A549 (cell line): ENCODE measurements at regions not wholly inside any gene's neighbourhood (a gene's known extent, or its start where the extent isn't known, plus 50 kb on each side); places are given as distances from the start of the nearest gene placed in this dataset.

Experiments
- ATAC-seq, 2 experiments: fragments of 200-7000 bp in 1 of 2; fragments of >200 bp in 1 of 2; cut with Nextera tagmentation in 1 of 2; cut with Tn5 transposase in 1 of 2; 3 replicates each; pipeline versions ENCODE4 v1.8.0 to v1.9.1; 2018 to 2020; ENCODE audit warnings: mild to moderate bottlenecking in 1 of 2, moderate library complexity in 1 of 2
- CTCF ChIA-PET: fragments of 300-600 bp; sonication (Branson Sonifier 250); formaldehyde crosslinking; extraction: SDS; loops from one replicate; lab custom pipeline; 2021; ENCODE audit warnings: antibody characterized with exemption, inconsistent platforms; lab: Yijun Ruan, JAX
- POLR2A ChIA-PET: fragments of 350-600 bp; formaldehyde crosslinking; extraction: SDS; loops from one replicate; lab custom pipeline; 2021; ENCODE audit warnings: antibody characterized with exemption, inconsistent platforms; lab: Yijun Ruan, JAX
- DNase-seq, 2 experiments: peaks; one replicate each; pipeline versions ENCODE4 v3.0.0 to v3.0.0-alpha.2; 2011 to 2016; ENCODE audit warnings: low read depth in 1 of 2, low spot score in 1 of 2
- FAIRE-seq: peaks from 2 replicates; lab custom pipeline; 2011; peaks lifted over from hg19 to GRCh38; lab: Jason Lieb, UNC
- H3K27ac ChIP-seq, 2 experiments: fragments of >200 bp; sonication (Bioruptor Twin); formaldehyde crosslinking; 3 replicates each; pipeline ENCODE4 v1.5.1; 2016 to 2017
- H3K4me1 ChIP-seq: fragments of >200 bp; sonication (Bioruptor Twin); formaldehyde crosslinking; 3 replicates; pipeline ENCODE4 v1.6.1; 2016
- H3K4me2 ChIP-seq: fragments of >200 bp; sonication (Bioruptor Twin); formaldehyde crosslinking; 3 replicates; pipeline ENCODE4 v1.6.1; 2016
- H3K4me3 ChIP-seq: fragments of >200 bp; sonication (Bioruptor Twin); formaldehyde crosslinking; 3 replicates; pipeline ENCODE4 v1.5.1; 2016
- H3K9me3 ChIP-seq: fragments of >200 bp; sonication (Bioruptor Twin); formaldehyde crosslinking; 3 replicates; pipeline ENCODE4 v1.6.1; 2016
- BHLHE40 ChIP-seq: IDR thresholded peaks from 2 replicates; pipeline ENCODE4 v1.6.1; 2012; ENCODE audit warnings: low read depth, low read length, inconsistent platforms
- CBX2 ChIP-seq: fragments of 200-600 bp; sonication (generic); IDR thresholded peaks from 2 replicates; pipeline ENCODE4 v1.6.1; 2016; ENCODE audit warnings: low read depth, mild to moderate bottlenecking, borderline replicate concordance
- CHD4 ChIP-seq: fragments of 200-600 bp; sonication (generic); IDR thresholded peaks from 2 replicates; pipeline ENCODE4 v1.6.1; 2016; ENCODE audit warnings: antibody characterized with exemption, mild to moderate bottlenecking, borderline replicate concordance
- CTCF ChIP-seq: fragments of >200 bp; sonication (Bioruptor Twin); formaldehyde crosslinking; IDR thresholded peaks from 3 replicates; pipeline ENCODE4 v1.5.1; 2016
- EHF ChIP-seq: fragments of 250-450 bp; sonication (Bioruptor Pico); IDR thresholded peaks from 2 replicates; pipeline ENCODE4 v1.5.0; 2020; ENCODE audit warnings: mild to moderate bottlenecking
- ELK1 ChIP-seq: fragments of 150-350 bp; IDR thresholded peaks from 2 replicates; pipeline ENCODE4 v1.6.1; 2014; ENCODE audit warnings: low read depth, mild to moderate bottlenecking, low read length
- EP300 ChIP-seq, 2 experiments: fragments of >200 bp; sonication (Bioruptor Twin); formaldehyde crosslinking; IDR thresholded peaks; 2 replicates in 1 of 2; 3 replicates in 1 of 2; pipeline ENCODE4 v1.6.1; 2016 to 2017
- ESRRA ChIP-seq: fragments of 150-350 bp; IDR thresholded peaks from 2 replicates; pipeline ENCODE4 v1.6.1; 2014; ENCODE audit warnings: mild to moderate bottlenecking, low read length, borderline replicate concordance
- FOSB ChIP-seq: fragments of 250-450 bp; sonication (Bioruptor Pico); IDR thresholded peaks from 2 replicates; pipeline ENCODE4 v1.5.0; 2020; ENCODE audit warnings: mild to moderate bottlenecking, moderate library complexity
- FOSL2 ChIP-seq, 2 experiments: fragments of 450-650 bp in 1 of 2; fragments of >200 bp in 1 of 2; sonication (Bioruptor Twin) in 1 of 2; formaldehyde crosslinking; IDR thresholded peaks; 2 replicates each; pipeline versions ENCODE4 v1.5.0 to v1.6.1; 2016 to 2020; ENCODE audit warnings: mild to moderate bottlenecking in 1 of 2, moderate library complexity in 1 of 2
- GATA3 ChIP-seq: IDR thresholded peaks from 2 replicates; pipeline ENCODE4 v1.6.1; 2012; ENCODE audit warnings: borderline replicate concordance
- HDAC2 ChIP-seq: fragments of 200-600 bp; sonication (generic); IDR thresholded peaks from 2 replicates; pipeline ENCODE4 v1.6.1; 2016
- HOXA7 ChIP-seq: fragments of 250-450 bp; sonication (Bioruptor Pico); IDR thresholded peaks from 2 replicates; pipeline ENCODE4 v1.5.0; 2020; ENCODE audit warnings: mild to moderate bottlenecking, moderate library complexity
- HOXB13 ChIP-seq: fragments of 250-450 bp; sonication (Bioruptor Pico); IDR thresholded peaks from 2 replicates; pipeline ENCODE4 v1.5.0; 2020; ENCODE audit warnings: low read depth, mild to moderate bottlenecking, moderate library complexity
- HOXB5 ChIP-seq: fragments of 250-450 bp; sonication (Bioruptor Pico); IDR thresholded peaks from 2 replicates; pipeline ENCODE4 v1.5.0; 2020; ENCODE audit warnings: mild to moderate bottlenecking, moderate library complexity
- JUN ChIP-seq, 2 experiments: fragments of >200 bp; sonication (Bioruptor Twin); formaldehyde crosslinking; IDR thresholded peaks; 2 replicates in 1 of 2; 3 replicates in 1 of 2; pipeline ENCODE4 v1.6.1; 2016 to 2017
- KDM5A ChIP-seq: fragments of 200-600 bp; sonication (generic); IDR thresholded peaks from 2 replicates; pipeline ENCODE4 v1.6.1; 2016; ENCODE audit warnings: antibody characterized with exemption, mild to moderate bottlenecking
- MYC ChIP-seq: IDR thresholded peaks from 2 replicates; pipeline ENCODE4 v1.6.1; 2012; ENCODE audit warnings: mild to moderate bottlenecking, inconsistent platforms, low read length, improper control_type of control experiment, borderline replicate concordance
- NFE2L2 ChIP-seq: fragments of 150-350 bp; conservative IDR thresholded peaks from 2 replicates; pipeline ENCODE4 v1.6.1; 2014; ENCODE audit warnings: low read length
- NR3C1 ChIP-seq: fragments of >200 bp; sonication (Bioruptor Twin); formaldehyde crosslinking; IDR thresholded peaks from 3 replicates; pipeline ENCODE4 v1.6.1; 2017
- POLR2A ChIP-seq: IDR thresholded peaks from 2 replicates; pipeline ENCODE4 v1.6.1; 2012; ENCODE audit warnings: mild to moderate bottlenecking, low read length
- POLR2AphosphoS2 ChIP-seq: conservative IDR thresholded peaks from 2 replicates; pipeline ENCODE4 v1.6.1; 2012; ENCODE audit warnings: low read length, improper control_type of control experiment, inconsistent platforms
- RAD21 ChIP-seq, 2 experiments: fragments of >200 bp in 1 of 2; sonication (Bioruptor Twin) in 1 of 2; formaldehyde crosslinking in 1 of 2; IDR thresholded peaks in 1 of 2; conservative IDR thresholded peaks in 1 of 2; 2 replicates in 1 of 2; 3 replicates in 1 of 2; pipeline ENCODE4 v1.6.1; 2012 to 2018; ENCODE audit warnings: inconsistent platforms in 1 of 2
- RARB ChIP-seq: fragments of 250-450 bp; sonication (Bioruptor Pico); IDR thresholded peaks from 2 replicates; pipeline ENCODE4 v1.8.0; 2021; ENCODE audit warnings: mild to moderate bottlenecking, moderate library complexity
- RNF2 ChIP-seq: fragments of 200-600 bp; sonication (generic); IDR thresholded peaks from 2 replicates; pipeline ENCODE4 v1.6.1; 2016; ENCODE audit warnings: low read depth, mild to moderate bottlenecking, antibody characterized with exemption, moderate library complexity, borderline replicate concordance
- SREBF2 ChIP-seq: fragments of 450-650 bp; IDR thresholded peaks from 2 replicates; pipeline ENCODE4 v1.6.1; 2014; ENCODE audit warnings: mild to moderate bottlenecking, moderate library complexity
- TP53 ChIP-seq: fragments of 250-450 bp; sonication (Bioruptor Pico); IDR thresholded peaks from 2 replicates; pipeline ENCODE4 v1.5.0; 2021; ENCODE audit warnings: mild to moderate bottlenecking, moderate library complexity
- ZC3H11A ChIP-seq: fragments of 450-650 bp; IDR thresholded peaks from 2 replicates; pipeline ENCODE4 v1.6.1; 2014; ENCODE audit warnings: antibody characterized with exemption, mild to moderate bottlenecking
- ZNF302 ChIP-seq: fragments of 250-450 bp; sonication (Bioruptor Pico); IDR thresholded peaks from 2 replicates; pipeline ENCODE4 v1.9.0; 2021; ENCODE audit warnings: inconsistent platforms, mild to moderate bottlenecking, moderate library complexity
- ZSCAN20 ChIP-seq: fragments of 250-450 bp; sonication (Bioruptor Pico); IDR thresholded peaks from 2 replicates; pipeline ENCODE4 v1.8.0; 2022; ENCODE audit warnings: mild to moderate bottlenecking, moderate library complexity
- WGBS: methylation state at CpG from one replicate; pipeline ENCODE4 v1.1.6; 2017; ENCODE audit errors: missing lambda C conversion rate; 5-methylcytosine and 5-hydroxymethylcytosine counted together
- TF ChIP-seq, protein P1 (sequence below): fragments of >200 bp; sonication (Bioruptor Twin); formaldehyde crosslinking; IDR thresholded peaks from 2 replicates; pipeline ENCODE4 v1.6.1; 2016
- TF ChIP-seq, protein P2 (sequence below): IDR thresholded peaks from 2 replicates; pipeline ENCODE4 v1.6.1; 2012; ENCODE audit warnings: low read depth, borderline replicate concordance
- TF ChIP-seq, protein P3 (sequence below): IDR thresholded peaks from 2 replicates; pipeline ENCODE4 v1.6.1; 2012
- TF ChIP-seq, protein P4 (sequence below): fragments of 250-450 bp; sonication (Bioruptor Pico); IDR thresholded peaks from 2 replicates; pipeline ENCODE4 v1.5.0; 2021; ENCODE audit warnings: mild to moderate bottlenecking, moderate library complexity, borderline replicate concordance

DNA sequence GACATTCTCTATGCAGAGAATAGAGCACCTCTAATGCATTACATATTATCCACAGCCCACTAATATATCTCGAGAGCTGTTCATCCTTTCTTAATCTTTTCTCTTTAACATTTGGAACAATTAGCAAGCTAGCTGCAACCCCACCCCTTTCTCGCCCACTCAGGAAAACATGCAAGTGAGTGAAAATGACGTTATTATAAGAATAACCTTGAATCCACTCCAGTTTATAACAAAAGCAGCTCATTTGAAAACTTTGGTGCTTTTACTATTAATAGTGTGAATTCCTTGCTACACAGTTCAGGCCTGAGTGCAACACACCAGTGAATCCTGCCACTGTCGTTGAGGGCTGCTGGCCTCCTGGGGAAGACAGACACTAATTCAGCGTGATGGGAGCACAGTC, 63.3 kb upstream of the BMAL1 start:
- Histone ChIP-seq H3K4me3 (no peak overlapping the region), H3K4me2 (peak overlapping the region; percentile 78), H3K4me1 (peaks cover 39% of the 10 kb centered on the region), H3K27ac (peak overlapping the region; percentile 89 to 91), H3K9me3 (no peaks in the 10 kb centered on the region)
- ChIA-PET POLR2A (no interaction called here), CTCF (interaction anchor here (1.0 to 14.1 kb wide), 12 partner anchors 9 to 883 kb away, joined by 3 to 320 read pairs (median 7); no protein-coding TSS in a partner anchor)
- no peak for FAIRE-seq
- TF ChIP-seq POLR2AphosphoS2, result no peak
- TF ChIP-seq TP53 (CRISPR knock-in tag), result no peak
- TF ChIP-seq ELK1, result no peak
- TF ChIP-seq NR3C1, result no peak
- no peak for TF ChIP-seq SREBF2
- TF ChIP-seq HOXB13, result no peak
- TF ChIP-seq, protein P1, sequence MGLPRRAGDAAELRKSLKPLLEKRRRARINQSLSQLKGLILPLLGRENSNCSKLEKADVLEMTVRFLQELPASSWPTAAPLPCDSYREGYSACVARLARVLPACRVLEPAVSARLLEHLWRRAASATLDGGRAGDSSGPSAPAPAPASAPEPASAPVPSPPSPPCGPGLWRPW, result no peak
- no peak for TF ChIP-seq POLR2A
- no peak for TF ChIP-seq GATA3
- TF ChIP-seq EP300 (IDR thresholded peaks at IDR 0.05), result no peak
- no peak for TF ChIP-seq EHF (CRISPR knock-in tag)
- TF ChIP-seq FOSL2 (IDR thresholded peaks at IDR 0.05), result no peak
- TF ChIP-seq FOSL2 (CRISPR knock-in tag; IDR thresholded peaks at IDR 0.05), result no peak
- no peak for TF ChIP-seq FOSB (CRISPR knock-in tag)
- no peak for TF ChIP-seq RARB
- TF ChIP-seq HDAC2, result no peak
- 93% methylated on average over 5 of the region's 5 CpGs for WGBS
- no peak for DNase-seq
- ATAC-seq, result no peak

GRCh38 chr11:13215149-13215548, 62.4 kb upstream of the BMAL1 start:
- ChIA-PET CTCF (interaction anchor here (1.0 to 14.1 kb wide), 11 partner anchors 10 to 251 kb away, joined by 3 to 320 read pairs (median 10); no protein-coding TSS in a partner anchor), POLR2A (interaction anchor here (1.5 to 2.0 kb wide), 4 partner anchors 45 to 124 kb away, joined by 7 to 32 read pairs (median 10); no protein-coding TSS in a partner anchor)
- ATAC-seq, result peak; percentile 60 to 62; a peak in 5 of 6 replicates
- Histone ChIP-seq H3K4me3 (no peak overlapping the region), H3K4me2 (peak overlapping the region; percentile 78), H3K27ac (peak overlapping the region; percentile 89 to 91), H3K4me1 (peaks cover 39% of the 10 kb centered on the region), H3K9me3 (no peaks in the 10 kb centered on the region)
- peak; percentile 71 to 82 for DNase-seq
- FAIRE-seq, result peak; percentile 32
- WGBS, result 25% methylated on average over 4 of the region's 4 CpGs
- TF ChIP-seq KDM5A, result no peak
- no peak for TF ChIP-seq ZC3H11A
- no peak for TF ChIP-seq RAD21 (conservative IDR thresholded peaks at IDR 0.05 in 1 of 2, IDR thresholded peaks at IDR 0.05 in 1 of 2)
- TF ChIP-seq HDAC2, result no peak
- TF ChIP-seq CHD4, result no peak
- peak; percentile 67; the same call in 1 of the 2 replicates for TF ChIP-seq GATA3
- TF ChIP-seq BHLHE40, result no peak
- no peak for TF ChIP-seq NR3C1
- TF ChIP-seq FOSB (CRISPR knock-in tag), result no peak
- peak; percentile 59 for TF ChIP-seq HOXB5 (CRISPR knock-in tag)
- TF ChIP-seq HOXA7 (CRISPR knock-in tag), result no peak
- TF ChIP-seq CTCF, result no peak
- TF ChIP-seq RARB, result no peak
- no peak for TF ChIP-seq ZNF302 (CRISPR knock-in tag)
- TF ChIP-seq ESRRA, result no peak
- no peak for TF ChIP-seq RNF2
- TF ChIP-seq POLR2A, result no peak
- TF ChIP-seq, protein P2, sequence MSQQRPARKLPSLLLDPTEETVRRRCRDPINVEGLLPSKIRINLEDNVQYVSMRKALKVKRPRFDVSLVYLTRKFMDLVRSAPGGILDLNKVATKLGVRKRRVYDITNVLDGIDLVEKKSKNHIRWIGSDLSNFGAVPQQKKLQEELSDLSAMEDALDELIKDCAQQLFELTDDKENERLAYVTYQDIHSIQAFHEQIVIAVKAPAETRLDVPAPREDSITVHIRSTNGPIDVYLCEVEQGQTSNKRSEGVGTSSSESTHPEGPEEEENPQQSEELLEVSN, result no peak
- TF ChIP-seq, protein P3, sequence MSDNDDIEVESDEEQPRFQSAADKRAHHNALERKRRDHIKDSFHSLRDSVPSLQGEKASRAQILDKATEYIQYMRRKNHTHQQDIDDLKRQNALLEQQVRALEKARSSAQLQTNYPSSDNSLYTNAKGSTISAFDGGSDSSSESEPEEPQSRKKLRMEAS, result 0 out of 2 replicates have a peak, but pooled peaks have one; percentile 36
- no peak for TF ChIP-seq MYC
- TF ChIP-seq, protein P4, sequence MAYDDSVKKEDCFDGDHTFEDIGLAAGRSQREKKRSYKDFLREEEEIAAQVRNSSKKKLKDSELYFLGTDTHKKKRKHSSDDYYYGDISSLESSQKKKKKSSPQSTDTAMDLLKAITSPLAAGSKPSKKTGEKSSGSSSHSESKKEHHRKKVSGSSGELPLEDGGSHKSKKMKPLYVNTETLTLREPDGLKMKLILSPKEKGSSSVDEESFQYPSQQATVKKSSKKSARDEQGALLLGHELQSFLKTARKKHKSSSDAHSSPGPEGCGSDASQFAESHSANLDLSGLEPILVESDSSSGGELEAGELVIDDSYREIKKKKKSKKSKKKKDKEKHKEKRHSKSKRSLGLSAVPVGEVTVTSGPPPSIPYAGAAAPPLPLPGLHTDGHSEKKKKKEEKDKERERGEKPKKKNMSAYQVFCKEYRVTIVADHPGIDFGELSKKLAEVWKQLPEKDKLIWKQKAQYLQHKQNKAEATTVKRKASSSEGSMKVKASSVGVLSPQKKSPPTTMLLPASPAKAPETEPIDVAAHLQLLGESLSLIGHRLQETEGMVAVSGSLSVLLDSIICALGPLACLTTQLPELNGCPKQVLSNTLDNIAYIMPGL (CRISPR knock-in tag), result no peak
- no peak for TF ChIP-seq CBX2
- no peak for TF ChIP-seq ZSCAN20
- TF ChIP-seq JUN (IDR thresholded peaks at IDR 0.05), result no peak; a peak in 1 of 5 replicates
- TF ChIP-seq NFE2L2, result no peak
